Lower leg skin (tissue), 3 donors: ENCODE measurements at regions not wholly inside any gene's neighbourhood (a gene's known extent, or its start where the extent isn't known, plus 50 kb on each side); places are given as distances from the start of the nearest gene placed in this dataset.
"Not testable (repeated sequence)": the region's sequence is repeated elsewhere in the genome, so short reads cannot be mapped to it uniquely, and the experiment has no call there.

Experiments used
- POLR2A ChIP-seq, 2 donors: fragments of 450-650 bp; IDR thresholded peaks; one replicate each; pipeline ENCODE4 v1.6.1; 2016 to 2017; ENCODE audit warnings: antibody characterized with exemption in 2 of 2, mild to moderate bottlenecking in 1 of 2, moderate library complexity in 1 of 2
- TF ChIP-seq, protein P1 (sequence below), 3 donors: fragments of 450-650 bp; IDR thresholded peaks; one replicate each; pipeline ENCODE4 v1.5.1; 2016; ENCODE audit warnings: antibody characterized with exemption in 3 of 3, mild to moderate bottlenecking in 3 of 3, moderate library complexity in 2 of 3

DNA sequence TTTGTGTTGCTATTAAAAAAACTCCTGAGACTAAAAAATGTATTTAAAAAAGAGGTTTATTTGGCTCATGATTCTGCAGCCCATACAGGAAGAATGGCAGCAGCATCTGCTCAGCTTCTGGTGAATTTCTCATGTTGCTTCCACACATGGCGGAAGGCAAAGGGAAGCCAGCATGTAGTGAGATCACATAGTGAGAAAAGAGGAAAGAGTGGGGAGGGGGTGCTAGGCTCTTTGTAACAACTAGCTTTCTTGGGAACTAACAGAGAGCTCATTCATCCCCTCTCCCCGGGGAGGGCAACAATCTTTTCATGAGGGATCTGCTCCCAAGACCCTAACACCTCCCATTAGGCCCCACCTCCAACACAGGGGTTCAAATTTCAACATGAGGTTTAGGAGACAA, 87.6 kb upstream of the ZNF658 start:
- TF ChIP-seq, protein P1, sequence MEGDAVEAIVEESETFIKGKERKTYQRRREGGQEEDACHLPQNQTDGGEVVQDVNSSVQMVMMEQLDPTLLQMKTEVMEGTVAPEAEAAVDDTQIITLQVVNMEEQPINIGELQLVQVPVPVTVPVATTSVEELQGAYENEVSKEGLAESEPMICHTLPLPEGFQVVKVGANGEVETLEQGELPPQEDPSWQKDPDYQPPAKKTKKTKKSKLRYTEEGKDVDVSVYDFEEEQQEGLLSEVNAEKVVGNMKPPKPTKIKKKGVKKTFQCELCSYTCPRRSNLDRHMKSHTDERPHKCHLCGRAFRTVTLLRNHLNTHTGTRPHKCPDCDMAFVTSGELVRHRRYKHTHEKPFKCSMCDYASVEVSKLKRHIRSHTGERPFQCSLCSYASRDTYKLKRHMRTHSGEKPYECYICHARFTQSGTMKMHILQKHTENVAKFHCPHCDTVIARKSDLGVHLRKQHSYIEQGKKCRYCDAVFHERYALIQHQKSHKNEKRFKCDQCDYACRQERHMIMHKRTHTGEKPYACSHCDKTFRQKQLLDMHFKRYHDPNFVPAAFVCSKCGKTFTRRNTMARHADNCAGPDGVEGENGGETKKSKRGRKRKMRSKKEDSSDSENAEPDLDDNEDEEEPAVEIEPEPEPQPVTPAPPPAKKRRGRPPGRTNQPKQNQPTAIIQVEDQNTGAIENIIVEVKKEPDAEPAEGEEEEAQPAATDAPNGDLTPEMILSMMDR (IDR thresholded peaks at IDR 0.05), result not testable (repeated sequence)
- TF ChIP-seq POLR2A (IDR thresholded peaks at IDR 0.05), result not testable (repeated sequence)
